OCI-LY7 (cell line): ENCODE measurements at regions not wholly inside any gene's neighbourhood (a gene's known extent, or its start where the extent isn't known, plus 50 kb on each side); places are given as distances from the start of the nearest gene placed in this dataset.
A peak's percentile ranks its signal among the peaks of the same experiment; 100 is the strongest.

ENCODE experiments used
- EZH2phosphoT487 ChIP-seq: fragments of 200-600 bp; sonication (generic); IDR thresholded peaks from 2 replicates; pipeline ENCODE4 v1.6.1; 2018; ENCODE audit warnings: low read depth, borderline replicate concordance, mild to moderate bottlenecking, mixed run types, antibody characterized with exemption, low read length, moderate library complexity, mixed read lengths
- TF ChIP-seq, protein P1 (sequence below): fragments of 200-600 bp; sonication (generic); conservative IDR thresholded peaks from 2 replicates; pipeline ENCODE4 v1.5.1; 2014; ENCODE audit warnings: mild to moderate bottlenecking, antibody characterized with exemption, low read length, moderate library complexity, mixed read lengths

DNA sequence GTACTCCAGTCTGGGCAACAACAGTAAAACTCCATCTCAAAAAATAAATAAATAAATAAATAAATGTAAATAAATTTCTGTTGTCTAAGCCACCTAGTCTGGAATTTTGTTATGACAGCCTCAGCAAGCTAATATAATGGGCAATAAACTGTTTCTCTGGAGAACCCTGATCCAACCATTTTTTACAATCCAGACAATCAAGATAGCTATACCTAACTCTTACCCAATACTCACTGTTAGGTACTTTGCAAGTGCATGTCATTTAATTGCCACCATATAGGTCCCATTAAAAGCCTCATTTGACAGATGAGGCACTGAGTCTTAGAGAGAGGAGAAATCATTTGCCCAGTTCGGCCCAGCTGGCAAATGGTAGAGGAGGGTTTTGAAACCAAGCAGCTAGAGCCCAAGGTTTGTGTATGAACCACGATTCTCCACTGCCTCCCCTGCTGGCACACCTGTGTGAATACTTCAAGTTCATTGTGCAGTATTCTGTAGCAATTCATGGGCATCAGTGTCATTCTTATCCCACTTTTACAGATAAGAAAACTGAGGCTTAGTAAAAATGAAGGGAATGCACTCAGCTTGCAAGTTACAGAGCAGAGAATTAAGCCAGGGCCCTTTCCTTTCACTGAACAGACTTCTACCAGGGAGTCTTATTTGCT is 107.0 kb upstream of the UBE2E1 start:
- TF ChIP-seq, protein P1, sequence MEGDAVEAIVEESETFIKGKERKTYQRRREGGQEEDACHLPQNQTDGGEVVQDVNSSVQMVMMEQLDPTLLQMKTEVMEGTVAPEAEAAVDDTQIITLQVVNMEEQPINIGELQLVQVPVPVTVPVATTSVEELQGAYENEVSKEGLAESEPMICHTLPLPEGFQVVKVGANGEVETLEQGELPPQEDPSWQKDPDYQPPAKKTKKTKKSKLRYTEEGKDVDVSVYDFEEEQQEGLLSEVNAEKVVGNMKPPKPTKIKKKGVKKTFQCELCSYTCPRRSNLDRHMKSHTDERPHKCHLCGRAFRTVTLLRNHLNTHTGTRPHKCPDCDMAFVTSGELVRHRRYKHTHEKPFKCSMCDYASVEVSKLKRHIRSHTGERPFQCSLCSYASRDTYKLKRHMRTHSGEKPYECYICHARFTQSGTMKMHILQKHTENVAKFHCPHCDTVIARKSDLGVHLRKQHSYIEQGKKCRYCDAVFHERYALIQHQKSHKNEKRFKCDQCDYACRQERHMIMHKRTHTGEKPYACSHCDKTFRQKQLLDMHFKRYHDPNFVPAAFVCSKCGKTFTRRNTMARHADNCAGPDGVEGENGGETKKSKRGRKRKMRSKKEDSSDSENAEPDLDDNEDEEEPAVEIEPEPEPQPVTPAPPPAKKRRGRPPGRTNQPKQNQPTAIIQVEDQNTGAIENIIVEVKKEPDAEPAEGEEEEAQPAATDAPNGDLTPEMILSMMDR = peak; percentile 68
- TF ChIP-seq EZH2phosphoT487 = no peak
